ENCODE measurements at regions not wholly inside any gene's neighbourhood (a gene's known extent, or its start where the extent isn't known, plus 50 kb on each side); places are given as distances from the start of the nearest gene placed in this dataset.

GRCh38 chr16:62821824-62822223 lies 785.6 kb upstream of the CDH8 start:
- TF ChIP-seq POLR2A (IDR thresholded peaks at IDR 0.05) (no peak), POLR2AphosphoS5 (IDR thresholded peaks at IDR 0.05) (no peak)
